HG03565 (cell line): ENCODE measurements at regions not wholly inside any gene's neighbourhood (a gene's known extent, or its start where the extent isn't known, plus 50 kb on each side); places are given as distances from the start of the nearest gene placed in this dataset.
"Not testable (repeated sequence)": the region's sequence is repeated elsewhere in the genome, so short reads cannot be mapped to it uniquely, and the experiment has no call there.

Source experiments
- ATAC-seq: cut with Tn5 transposase; IDR thresholded peaks from one replicate; pipeline ENCODE4 v1.9.1; 2021; ENCODE audit warnings: mild to moderate bottlenecking, moderate library complexity; ENCODE audit not compliant: unreplicated experiment

GRCh38 chr20:48146308-48146707, 361.0 kb upstream of the SULF2 start:
- ATAC-seq = no peak

- ATAC-seq = no peak
Measured at GRCh38 chr20:48143435-48144081, 358.3 kb upstream of the SULF2 start.

GRCh38 chr20:48142516-48142773, 357.2 kb upstream of the SULF2 start:
- no peak for ATAC-seq

- no peak for ATAC-seq
Measured at GRCh38 chr20:48141660-48142515, 356.6 kb upstream of the SULF2 start.

GRCh38 chr20:48139262-48140041, 354.2 kb upstream of the SULF2 start:
- ATAC-seq = no peak

GRCh38 chr20:48132834-48133233, 347.6 kb upstream of the SULF2 start:
- ATAC-seq = no peak

- no peak for ATAC-seq
Measured at GRCh38 chr20:48131581-48131980, 346.3 kb upstream of the SULF2 start.

GRCh38 chr20:48129345-48129942, 344.2 kb upstream of the SULF2 start:
- no peak for ATAC-seq

- ATAC-seq = no peak
Measured at GRCh38 chr20:48128436-48128835, 343.2 kb upstream of the SULF2 start.

- ATAC-seq = not testable (repeated sequence)
Measured at GRCh38 chr20:48127964-48128363, 342.7 kb upstream of the SULF2 start.

- not testable (repeated sequence) for ATAC-seq
Measured at GRCh38 chr20:48127133-48127532, 341.9 kb upstream of the SULF2 start.

GRCh38 chr20:48126227-48126740, 341.0 kb upstream of the SULF2 start:
- ATAC-seq = no peak

GRCh38 chr20:48124960-48125359, 339.7 kb upstream of the SULF2 start:
- no peak for ATAC-seq

GRCh38 chr20:48124181-48124782, 339.0 kb upstream of the SULF2 start:
- ATAC-seq = no peak

GRCh38 chr20:48120120-48120519, 334.8 kb upstream of the SULF2 start:
- no peak for ATAC-seq

- ATAC-seq = not testable (repeated sequence)
Measured at GRCh38 chr20:48119389-48119788, 334.1 kb upstream of the SULF2 start.

GRCh38 chr20:48115502-48115901, 330.2 kb upstream of the SULF2 start:
- no peak for ATAC-seq

GRCh38 chr20:48107560-48107959, 322.3 kb upstream of the SULF2 start:
- no peak for ATAC-seq

GRCh38 chr20:48106428-48106827, 321.1 kb upstream of the SULF2 start:
- ATAC-seq = no peak

GRCh38 chr20:48105526-48105925, 320.2 kb upstream of the SULF2 start:
- ATAC-seq = no peak
